ENCODE measurements at regions not wholly inside any gene's neighbourhood (a gene's known extent, or its start where the extent isn't known, plus 50 kb on each side); places are given as distances from the start of the nearest gene placed in this dataset.

GRCh38 chr2:150335596-150335995, 151.9 kb downstream of the RND3 start:
- dilution Hi-C loops (cut with MboI; ENCODE audit: extremely low pct_ligation_motif_present, low sequenced_read_pairs): no loop called here
- CTCF ChIA-PET: interaction anchor here (0.7 to 1.0 kb wide), 2 partner anchors 10 to 57 kb away, joined by 3 read pairs; no protein-coding TSS in a partner anchor
- BruUV-seq (replicated peaks): no TSS peak
- Histone ChIP-seq H2AFZ (ENCODE audit: low read depth, low read length) (no peak overlapping the region), H3K4me2 (ENCODE audit: insufficient read depth, low read length) (no peak overlapping the region), H3K9ac (replicated peaks; ENCODE audit: extremely low read depth, insufficient read depth, low read length) (no peak overlapping the region), H4K20me1 (replicated peaks; ENCODE audit: control insufficient read depth, extremely low read depth, insufficient read depth, low read length) (no peaks in the 10 kb centered on the region), H3K79me2 (ENCODE audit: control insufficient read depth, insufficient read depth, low read length) (no peaks in the 10 kb centered on the region), H3K36me3 (ENCODE audit: control insufficient read depth in 2 of 2, extremely low read depth in 1 of 2, insufficient read depth in 2 of 2, low read length in 2 of 2) (no peaks in the 10 kb centered on the region), H3K27ac (ENCODE audit: insufficient read depth, low read depth, low read length) (no peak overlapping the region), H3K9me1 (replicated peaks; ENCODE audit: control insufficient read depth, extremely low read depth, insufficient read depth, low read length) (no peaks in the 10 kb centered on the region), H3K9me3 (replicated peaks; ENCODE audit: control insufficient read depth, insufficient read depth, low read length) (no peaks in the 10 kb centered on the region), H3K4me1 (ENCODE audit: control insufficient read depth, extremely low read depth, insufficient read depth, low read length) (no peaks in the 10 kb centered on the region), H3K4me3 (replicated peaks in 1 of 3; ENCODE audit: insufficient read depth in 1 of 3, low read depth in 1 of 3, low read length in 3 of 3) (no peak overlapping the region), H3K27me3 (ENCODE audit: control insufficient read depth in 2 of 2, insufficient read depth in 2 of 2, low read length in 2 of 2) (no peaks in the 10 kb centered on the region)
- POLR2A ChIA-PET: no interaction called here
- DNase-seq (ENCODE audit: low read depth, low spot score) (no peak), FAIRE-seq (no peak)
- TF ChIP-seq MAX (IDR thresholded peaks at IDR 0.05; ENCODE audit: insufficient read depth, insufficient read length) (no peak), POLR2AphosphoS5 (IDR thresholded peaks at IDR 0.05; ENCODE audit: insufficient read depth, low read depth, low read length) (no peak), JUN (IDR thresholded peaks at IDR 0.05; ENCODE audit: borderline replicate concordance, insufficient read depth, insufficient read length, low read depth) (no peak), MYC (IDR thresholded peaks at IDR 0.05; ENCODE audit: low read depth, low read length) (no peak), GATA2 (IDR thresholded peaks at IDR 0.05; ENCODE audit: insufficient read depth, insufficient read length, low read depth, low read length) (no peak), POLR2A (IDR thresholded peaks at IDR 0.05; ENCODE audit: low read depth, low read length) (no peak)
- intact Hi-C loops (cut with micrococcal nuclease): no loop called here

- no peak overlapping the region for H3K27ac ChIP-seq (ENCODE audit: insufficient read depth, low read depth, low read length)
- no peaks in the 10 kb centered on the region for H3K36me3 ChIP-seq (ENCODE audit: control insufficient read depth in 2 of 2, extremely low read depth in 1 of 2, insufficient read depth in 2 of 2, low read length in 2 of 2)
- no peaks in the 10 kb centered on the region for H3K9me3 ChIP-seq (replicated peaks; ENCODE audit: control insufficient read depth, insufficient read depth, low read length)
- H3K79me2 ChIP-seq (ENCODE audit: control insufficient read depth, insufficient read depth, low read length): no peaks in the 10 kb centered on the region
- dilution Hi-C loops (cut with MboI; ENCODE audit: extremely low pct_ligation_motif_present, low sequenced_read_pairs): no loop called here
- H3K4me2 ChIP-seq (ENCODE audit: insufficient read depth, low read length): no peak overlapping the region
- ChIA-PET POLR2A (no interaction called here), CTCF (interaction anchor here (1.0 to 1.8 kb wide), 2 partner anchors 11 to 35 kb away, joined by 3 to 5 read pairs; no protein-coding TSS in a partner anchor)
- intact Hi-C loops (cut with micrococcal nuclease): no loop called here
- H2AFZ ChIP-seq (ENCODE audit: low read depth, low read length): no peak overlapping the region
- no TSS peak for BruUV-seq (replicated peaks)
- H3K9ac ChIP-seq (replicated peaks; ENCODE audit: extremely low read depth, insufficient read depth, low read length): no peak overlapping the region
- DNase-seq (ENCODE audit: low read depth, low spot score): no peak
- H3K9me1 ChIP-seq (replicated peaks; ENCODE audit: control insufficient read depth, extremely low read depth, insufficient read depth, low read length): no peaks in the 10 kb centered on the region
- no peak overlapping the region for H3K4me3 ChIP-seq (replicated peaks in 1 of 3; ENCODE audit: insufficient read depth in 1 of 3, low read depth in 1 of 3, low read length in 3 of 3)
- no peaks in the 10 kb centered on the region for H3K4me1 ChIP-seq (ENCODE audit: control insufficient read depth, extremely low read depth, insufficient read depth, low read length)
- no peak for FAIRE-seq
- TF ChIP-seq MAX (IDR thresholded peaks at IDR 0.05; ENCODE audit: insufficient read depth, insufficient read length) (no peak), FOS (IDR thresholded peaks at IDR 0.05; ENCODE audit: borderline replicate concordance, insufficient read depth, low read length) (no peak), EZH2 (IDR thresholded peaks at IDR 0.05; ENCODE audit: borderline replicate concordance, low read depth, low read length, severe bottlenecking) (no peak), POLR2A (IDR thresholded peaks at IDR 0.05; ENCODE audit: low read depth, low read length) (no peak), JUN (IDR thresholded peaks at IDR 0.05; ENCODE audit: borderline replicate concordance, insufficient read depth, insufficient read length, low read depth) (no peak), MYC (IDR thresholded peaks at IDR 0.05; ENCODE audit: low read depth, low read length) (no peak), POLR2AphosphoS5 (IDR thresholded peaks at IDR 0.05; ENCODE audit: insufficient read depth, low read depth, low read length) (no peak), CTCF (IDR thresholded peaks at IDR 0.05; ENCODE audit: extremely low read depth in 1 of 2, insufficient read depth in 1 of 2, low read depth in 1 of 2, low read length in 2 of 2) (no peak), GATA2 (IDR thresholded peaks at IDR 0.05; ENCODE audit: insufficient read depth, insufficient read length, low read depth, low read length) (no peak)
- H4K20me1 ChIP-seq (replicated peaks; ENCODE audit: control insufficient read depth, extremely low read depth, insufficient read depth, low read length): no peaks in the 10 kb centered on the region
- H3K27me3 ChIP-seq (ENCODE audit: control insufficient read depth in 2 of 2, insufficient read depth in 2 of 2, low read length in 2 of 2): no peaks in the 10 kb centered on the region
These were observed 155.1 kb downstream of the RND3 start for GRCh38 chr2:150332383-150332782.
